ENCODE measurements at regions not wholly inside any gene's neighbourhood (a gene's known extent, or its start where the extent isn't known, plus 50 kb on each side); places are given as distances from the start of the nearest gene placed in this dataset.

DNA sequence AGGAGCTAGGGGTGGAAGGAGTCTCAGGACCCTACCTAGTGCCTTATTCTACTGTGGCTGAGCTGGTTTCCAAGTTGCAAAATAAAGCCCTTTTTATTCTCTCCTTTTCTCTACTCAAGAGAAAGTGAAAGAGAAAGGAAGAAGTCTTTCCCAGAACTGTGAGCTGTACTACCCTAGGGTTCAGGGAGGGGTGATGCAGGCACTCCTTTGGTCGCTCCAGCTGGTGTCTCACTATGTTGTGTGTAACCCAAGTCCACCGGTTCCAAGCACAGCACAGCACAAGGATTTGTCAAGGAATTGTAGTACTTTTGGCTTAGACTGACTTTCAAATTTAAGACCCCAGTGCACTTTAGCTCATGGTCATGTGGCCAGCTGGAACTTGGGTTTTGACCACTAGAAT is 1721.7 kb downstream of the OTOL1 start:
- TF ChIP-seq, protein P1, sequence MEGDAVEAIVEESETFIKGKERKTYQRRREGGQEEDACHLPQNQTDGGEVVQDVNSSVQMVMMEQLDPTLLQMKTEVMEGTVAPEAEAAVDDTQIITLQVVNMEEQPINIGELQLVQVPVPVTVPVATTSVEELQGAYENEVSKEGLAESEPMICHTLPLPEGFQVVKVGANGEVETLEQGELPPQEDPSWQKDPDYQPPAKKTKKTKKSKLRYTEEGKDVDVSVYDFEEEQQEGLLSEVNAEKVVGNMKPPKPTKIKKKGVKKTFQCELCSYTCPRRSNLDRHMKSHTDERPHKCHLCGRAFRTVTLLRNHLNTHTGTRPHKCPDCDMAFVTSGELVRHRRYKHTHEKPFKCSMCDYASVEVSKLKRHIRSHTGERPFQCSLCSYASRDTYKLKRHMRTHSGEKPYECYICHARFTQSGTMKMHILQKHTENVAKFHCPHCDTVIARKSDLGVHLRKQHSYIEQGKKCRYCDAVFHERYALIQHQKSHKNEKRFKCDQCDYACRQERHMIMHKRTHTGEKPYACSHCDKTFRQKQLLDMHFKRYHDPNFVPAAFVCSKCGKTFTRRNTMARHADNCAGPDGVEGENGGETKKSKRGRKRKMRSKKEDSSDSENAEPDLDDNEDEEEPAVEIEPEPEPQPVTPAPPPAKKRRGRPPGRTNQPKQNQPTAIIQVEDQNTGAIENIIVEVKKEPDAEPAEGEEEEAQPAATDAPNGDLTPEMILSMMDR (IDR thresholded peaks at IDR 0.05 in 2 of 3, conservative IDR thresholded peaks at IDR 0.05 in 1 of 3; ENCODE audit: borderline replicate concordance in 1 of 3, insufficient read depth in 1 of 3, low read depth in 2 of 3, low read length in 2 of 3), result no peak
- TF ChIP-seq SIN3A (IDR thresholded peaks at IDR 0.05; ENCODE audit: low read depth) (no peak), EZH2phosphoT487 (IDR thresholded peaks at IDR 0.05; ENCODE audit: borderline replicate concordance) (no peak), POLR2A (IDR thresholded peaks at IDR 0.05; ENCODE audit: borderline replicate concordance, extremely low read depth, insufficient read depth, insufficient read length) (no peak), ZNF274 (IDR thresholded peaks at IDR 0.05; ENCODE audit: low read depth, low read length) (no peak), CEBPB (IDR thresholded peaks at IDR 0.05; ENCODE audit: low read depth) (no peak), YY1 (IDR thresholded peaks at IDR 0.05; ENCODE audit: extremely low read depth, insufficient replicate concordance, low read depth, low read length) (no peak), EZH2 (IDR thresholded peaks at IDR 0.05) (no peak), EGR1 (IDR thresholded peaks at IDR 0.05; ENCODE audit: low read depth) (no peak), POLR2AphosphoS5 (IDR thresholded peaks at IDR 0.05; ENCODE audit: low read depth, low read length) (no peak), RAD21 (IDR thresholded peaks at IDR 0.05; ENCODE audit: low read depth) (no peak), MAX (IDR thresholded peaks at IDR 0.05) (no peak)
- TF ChIP-seq, protein P2, sequence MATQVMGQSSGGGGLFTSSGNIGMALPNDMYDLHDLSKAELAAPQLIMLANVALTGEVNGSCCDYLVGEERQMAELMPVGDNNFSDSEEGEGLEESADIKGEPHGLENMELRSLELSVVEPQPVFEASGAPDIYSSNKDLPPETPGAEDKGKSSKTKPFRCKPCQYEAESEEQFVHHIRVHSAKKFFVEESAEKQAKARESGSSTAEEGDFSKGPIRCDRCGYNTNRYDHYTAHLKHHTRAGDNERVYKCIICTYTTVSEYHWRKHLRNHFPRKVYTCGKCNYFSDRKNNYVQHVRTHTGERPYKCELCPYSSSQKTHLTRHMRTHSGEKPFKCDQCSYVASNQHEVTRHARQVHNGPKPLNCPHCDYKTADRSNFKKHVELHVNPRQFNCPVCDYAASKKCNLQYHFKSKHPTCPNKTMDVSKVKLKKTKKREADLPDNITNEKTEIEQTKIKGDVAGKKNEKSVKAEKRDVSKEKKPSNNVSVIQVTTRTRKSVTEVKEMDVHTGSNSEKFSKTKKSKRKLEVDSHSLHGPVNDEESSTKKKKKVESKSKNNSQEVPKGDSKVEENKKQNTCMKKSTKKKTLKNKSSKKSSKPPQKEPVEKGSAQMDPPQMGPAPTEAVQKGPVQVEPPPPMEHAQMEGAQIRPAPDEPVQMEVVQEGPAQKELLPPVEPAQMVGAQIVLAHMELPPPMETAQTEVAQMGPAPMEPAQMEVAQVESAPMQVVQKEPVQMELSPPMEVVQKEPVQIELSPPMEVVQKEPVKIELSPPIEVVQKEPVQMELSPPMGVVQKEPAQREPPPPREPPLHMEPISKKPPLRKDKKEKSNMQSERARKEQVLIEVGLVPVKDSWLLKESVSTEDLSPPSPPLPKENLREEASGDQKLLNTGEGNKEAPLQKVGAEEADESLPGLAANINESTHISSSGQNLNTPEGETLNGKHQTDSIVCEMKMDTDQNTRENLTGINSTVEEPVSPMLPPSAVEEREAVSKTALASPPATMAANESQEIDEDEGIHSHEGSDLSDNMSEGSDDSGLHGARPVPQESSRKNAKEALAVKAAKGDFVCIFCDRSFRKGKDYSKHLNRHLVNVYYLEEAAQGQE (IDR thresholded peaks at IDR 0.05; ENCODE audit: low read depth), result no peak

All from HCT116 (cell line).